Ascending aorta (tissue), 2 donors: ENCODE measurements at regions not wholly inside any gene's neighbourhood (a gene's known extent, or its start where the extent isn't known, plus 50 kb on each side); places are given as distances from the start of the nearest gene placed in this dataset.

ENCODE experiments used
- DNase-seq, 2 donors: peaks; one replicate each; pipeline ENCODE4 v3.0.0-alpha.2; 2019; ENCODE audit warnings: low spot score in 2 of 2
- H3K27ac ChIP-seq, 2 donors: fragments of 200-600 bp; sonication (generic); one replicate each; pipeline ENCODE4 v1.5.1; 2016 to 2017; ENCODE audit warnings: mild to moderate bottlenecking in 1 of 2
- H3K27me3 ChIP-seq: fragments of 200-600 bp; sonication (generic); one replicate; pipeline ENCODE4 v1.5.1; 2017
- H3K36me3 ChIP-seq, 2 donors: fragments of 200-600 bp; sonication (generic); one replicate each; pipeline ENCODE4 v1.5.1; 2016
- H3K4me1 ChIP-seq, 2 donors: fragments of 200-600 bp; sonication (generic); one replicate each; pipeline ENCODE4 v1.5.1; 2016 to 2017; ENCODE audit warnings: mild to moderate bottlenecking in 1 of 2
- H3K4me3 ChIP-seq, 2 donors: fragments of 200-600 bp; sonication (generic); one replicate each; pipeline ENCODE4 v1.5.1; 2016 to 2017; ENCODE audit warnings: mild to moderate bottlenecking in 1 of 2
- H3K9me3 ChIP-seq, 2 donors: fragments of 200-600 bp; sonication (generic); one replicate each; pipeline ENCODE4 v1.5.1; 2016
- intact Hi-C: fragments of 100-400 bp; cut with DNase I; formaldehyde crosslinking; loops from one replicate; pipeline ENCODE4 v1.15.1; 2023
- TF ChIP-seq, protein P1 (sequence below), 3 experiments: fragments of 200-600 bp in 2 of 3; fragments of 450-650 bp in 1 of 3; sonication (generic) in 2 of 3; IDR thresholded peaks; one replicate each; pipeline ENCODE4 v1.5.1; 2016 to 2019; ENCODE audit warnings: antibody characterized with exemption in 3 of 3, mild to moderate bottlenecking in 1 of 3, moderate library complexity in 1 of 3

DNA sequence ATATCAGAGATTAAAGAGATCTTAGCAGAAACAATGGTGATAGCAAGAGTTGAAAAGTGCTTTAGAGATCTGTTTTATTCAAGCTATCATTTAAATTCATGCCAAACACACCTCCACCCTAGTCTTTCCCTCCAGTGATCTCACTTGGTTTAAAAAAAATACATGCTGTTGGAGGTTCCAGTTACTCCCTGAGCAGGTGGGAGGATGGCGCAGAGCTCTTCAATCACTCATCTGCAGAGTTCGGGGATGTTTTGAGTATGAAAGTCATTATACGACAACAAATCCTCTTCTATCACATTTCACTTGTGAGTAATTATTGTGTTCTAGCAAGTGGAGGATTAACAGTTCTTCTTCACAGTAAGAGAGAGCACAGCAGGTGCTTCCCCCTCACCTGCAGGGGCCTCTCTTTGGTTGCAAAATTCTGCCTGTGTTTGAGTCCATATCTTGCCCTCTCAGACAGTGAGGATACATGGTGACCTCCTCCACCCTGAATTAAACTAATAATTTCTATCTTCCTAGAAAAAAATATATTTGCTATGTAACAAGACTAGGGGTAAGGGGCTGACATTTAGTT lies 376.7 kb downstream of the LIG4 start:
- Histone ChIP-seq H3K27me3 (no peaks in the 10 kb centered on the region), H3K4me1 (no peaks in the 10 kb centered on the region), H3K4me3 (no peak overlapping the region), H3K36me3 (no peaks in the 10 kb centered on the region), H3K9me3 (no peaks in the 10 kb centered on the region), H3K27ac (no peak overlapping the region)
- TF ChIP-seq, protein P1, sequence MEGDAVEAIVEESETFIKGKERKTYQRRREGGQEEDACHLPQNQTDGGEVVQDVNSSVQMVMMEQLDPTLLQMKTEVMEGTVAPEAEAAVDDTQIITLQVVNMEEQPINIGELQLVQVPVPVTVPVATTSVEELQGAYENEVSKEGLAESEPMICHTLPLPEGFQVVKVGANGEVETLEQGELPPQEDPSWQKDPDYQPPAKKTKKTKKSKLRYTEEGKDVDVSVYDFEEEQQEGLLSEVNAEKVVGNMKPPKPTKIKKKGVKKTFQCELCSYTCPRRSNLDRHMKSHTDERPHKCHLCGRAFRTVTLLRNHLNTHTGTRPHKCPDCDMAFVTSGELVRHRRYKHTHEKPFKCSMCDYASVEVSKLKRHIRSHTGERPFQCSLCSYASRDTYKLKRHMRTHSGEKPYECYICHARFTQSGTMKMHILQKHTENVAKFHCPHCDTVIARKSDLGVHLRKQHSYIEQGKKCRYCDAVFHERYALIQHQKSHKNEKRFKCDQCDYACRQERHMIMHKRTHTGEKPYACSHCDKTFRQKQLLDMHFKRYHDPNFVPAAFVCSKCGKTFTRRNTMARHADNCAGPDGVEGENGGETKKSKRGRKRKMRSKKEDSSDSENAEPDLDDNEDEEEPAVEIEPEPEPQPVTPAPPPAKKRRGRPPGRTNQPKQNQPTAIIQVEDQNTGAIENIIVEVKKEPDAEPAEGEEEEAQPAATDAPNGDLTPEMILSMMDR (IDR thresholded peaks at IDR 0.05): no peak
- no peak for DNase-seq
- intact Hi-C loops: no loop called here

DNA sequence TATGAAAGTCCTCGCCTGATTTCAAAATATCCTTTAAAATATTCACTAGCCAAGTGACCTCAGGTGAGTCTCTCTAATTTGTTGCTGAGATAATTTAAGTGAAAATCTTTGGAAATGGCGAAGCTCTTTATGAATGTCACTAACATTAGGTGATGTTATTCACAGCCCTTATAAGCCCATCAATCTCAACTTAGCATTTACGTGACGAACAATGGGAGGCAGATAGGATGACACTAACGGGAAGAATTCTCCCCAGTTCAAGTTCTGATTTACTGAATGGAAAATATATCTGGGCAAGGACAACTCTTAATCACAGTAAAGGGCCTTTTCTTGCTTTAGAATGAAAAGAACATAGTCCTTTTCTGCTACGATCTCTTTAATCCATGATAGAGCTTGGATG lies 378.7 kb downstream of the LIG4 start:
- Histone ChIP-seq H3K27me3 (no peaks in the 10 kb centered on the region), H3K9me3 (no peaks in the 10 kb centered on the region), H3K27ac (no peak overlapping the region), H3K36me3 (no peaks in the 10 kb centered on the region), H3K4me3 (no peak overlapping the region), H3K4me1 (no peaks in the 10 kb centered on the region)
- TF ChIP-seq, protein P1 (IDR thresholded peaks at IDR 0.05): no peak
- no peak for DNase-seq
- intact Hi-C loops: no loop called here

DNA sequence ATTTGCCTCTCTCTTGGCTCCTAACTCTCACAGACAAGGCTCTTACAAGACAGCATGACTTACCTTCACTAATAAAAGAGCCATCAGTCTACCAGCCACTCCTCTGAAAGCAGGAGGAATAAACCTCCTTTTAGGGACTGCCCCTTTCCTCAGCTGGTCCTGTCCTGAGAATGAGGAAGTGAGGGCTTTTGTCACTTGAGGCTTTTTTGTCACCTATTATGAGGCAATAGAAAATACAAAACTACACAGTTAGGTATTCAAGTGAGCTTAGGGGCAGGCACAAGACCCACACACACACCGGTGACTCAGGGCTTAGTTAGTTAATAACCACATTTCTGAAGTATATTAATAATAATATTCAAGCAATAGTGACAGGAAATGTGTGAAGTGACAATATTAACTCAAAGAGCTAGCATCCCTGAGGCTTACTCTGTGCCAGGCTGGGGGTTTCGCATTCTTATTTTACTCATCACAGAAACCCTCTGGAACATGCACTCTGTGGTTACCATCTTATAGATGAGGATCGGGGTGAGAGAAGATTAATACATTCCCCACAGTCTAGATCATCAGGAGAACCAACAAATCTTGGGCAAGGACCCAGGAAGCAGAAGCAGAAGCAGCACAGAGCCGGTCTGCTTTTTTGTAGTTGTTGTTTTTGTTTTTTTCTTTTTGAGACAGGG lies 379.9 kb downstream of the LIG4 start:
- intact Hi-C loops: no loop called here
- Histone ChIP-seq H3K4me3 (no peak overlapping the region), H3K4me1 (no peaks in the 10 kb centered on the region), H3K36me3 (no peaks in the 10 kb centered on the region), H3K27me3 (no peaks in the 10 kb centered on the region), H3K27ac (no peak overlapping the region), H3K9me3 (no peaks in the 10 kb centered on the region)
- TF ChIP-seq, protein P1 (IDR thresholded peaks at IDR 0.05): no peak
- DNase-seq: no peak

DNA sequence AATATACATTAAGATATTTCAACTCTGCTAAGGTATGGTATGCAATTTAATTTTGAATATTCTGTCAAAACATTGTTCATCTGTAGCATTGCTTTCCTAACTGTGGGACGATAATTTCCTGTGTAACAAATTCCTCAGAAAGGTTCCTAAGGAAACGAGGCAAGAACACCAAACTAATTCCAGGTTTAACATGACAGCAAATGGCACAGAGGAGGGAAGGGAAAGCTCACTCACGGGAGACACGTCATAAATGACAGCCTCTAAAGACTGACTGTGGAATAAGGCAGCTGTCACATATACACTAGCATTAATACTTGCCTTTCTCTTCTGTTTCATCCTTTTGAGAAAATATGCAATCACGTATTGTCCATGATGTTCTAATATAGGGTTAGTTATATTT lies 380.6 kb downstream of the LIG4 start:
- Histone ChIP-seq H3K4me1 (no peaks in the 10 kb centered on the region), H3K4me3 (no peak overlapping the region), H3K27me3 (no peaks in the 10 kb centered on the region), H3K36me3 (no peaks in the 10 kb centered on the region), H3K27ac (no peak overlapping the region), H3K9me3 (no peaks in the 10 kb centered on the region)
- TF ChIP-seq, protein P1 (IDR thresholded peaks at IDR 0.05): no peak
- intact Hi-C loops: no loop called here
- DNase-seq: no peak

DNA sequence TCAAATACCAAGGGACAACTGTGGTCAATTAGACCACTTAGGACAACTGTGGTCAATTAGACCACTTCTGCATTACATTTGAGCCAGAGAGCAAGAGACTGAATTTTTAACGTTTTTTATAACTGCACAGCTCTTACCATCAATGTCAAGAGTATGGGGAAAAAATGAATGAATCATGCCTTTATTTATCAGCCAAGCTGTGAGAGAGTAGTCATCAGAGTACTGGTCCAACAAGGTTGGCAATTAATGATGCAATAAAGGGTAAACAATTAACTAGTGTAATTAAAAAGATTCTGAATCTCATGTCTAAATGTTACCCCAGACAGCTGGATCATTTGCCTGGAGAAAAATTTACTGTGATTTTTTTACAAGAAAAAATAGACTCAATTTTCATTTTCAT lies 381.1 kb downstream of the LIG4 start:
- Histone ChIP-seq H3K4me3 (no peak overlapping the region), H3K9me3 (no peaks in the 10 kb centered on the region), H3K27ac (no peak overlapping the region), H3K27me3 (no peaks in the 10 kb centered on the region), H3K36me3 (no peaks in the 10 kb centered on the region), H3K4me1 (no peaks in the 10 kb centered on the region)
- no peak for DNase-seq
- intact Hi-C loops: no loop called here
- TF ChIP-seq, protein P1 (IDR thresholded peaks at IDR 0.05): no peak
